NCI-H460 (cell line): ENCODE measurements at regions not wholly inside any gene's neighbourhood (a gene's known extent, or its start where the extent isn't known, plus 50 kb on each side); places are given as distances from the start of the nearest gene placed in this dataset.

Experiments used
- DNase-seq: peaks from one replicate; pipeline ENCODE4 v3.0.0-alpha.2; 2016; ENCODE audit warnings: low read depth; ENCODE audit errors: extremely low read depth

GRCh38 chr13:22372261-22372660, 701.4 kb downstream of the FGF9 start:
- DNase-seq: no peak

DNA sequence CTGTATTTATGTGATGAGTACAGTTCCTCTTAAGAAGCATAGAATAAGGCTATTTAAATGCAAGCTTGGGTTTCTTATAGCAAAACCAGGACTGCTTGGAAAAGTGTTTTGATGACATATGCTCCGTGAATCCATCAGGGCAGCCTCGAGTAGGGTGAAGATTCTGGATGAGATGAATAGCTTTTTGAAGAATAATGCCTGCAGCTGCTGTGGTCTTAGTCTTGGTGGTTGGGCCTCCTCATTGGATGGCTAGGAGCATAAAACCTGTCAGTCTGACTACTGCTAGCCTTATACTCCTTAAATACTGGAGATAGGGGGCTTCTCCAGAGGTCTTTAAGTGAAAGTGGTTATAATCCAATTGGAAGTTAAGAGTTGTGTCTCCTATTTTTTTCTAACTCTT, 704.3 kb downstream of the FGF9 start:
- no peak for DNase-seq

DNA sequence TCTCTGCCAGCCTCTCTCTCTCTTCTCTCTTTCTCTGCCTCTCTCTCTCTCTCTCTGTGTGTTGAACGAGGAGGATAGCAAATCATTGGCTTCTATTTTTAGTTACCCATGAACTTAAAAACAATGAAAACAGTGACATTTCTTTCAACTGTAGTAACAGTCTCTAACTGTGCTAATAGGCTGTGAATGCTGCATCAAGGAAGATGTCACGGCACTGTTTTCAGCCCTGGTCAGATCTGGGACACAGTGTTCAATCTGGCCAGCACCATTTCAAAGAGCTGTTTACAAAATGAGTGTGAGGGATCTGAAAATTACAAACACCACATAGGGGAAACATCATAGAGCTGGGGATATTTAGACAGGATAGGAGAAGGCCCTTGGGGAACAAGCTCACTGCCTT, 717.0 kb downstream of the FGF9 start:
- DNase-seq: no peak

DNA sequence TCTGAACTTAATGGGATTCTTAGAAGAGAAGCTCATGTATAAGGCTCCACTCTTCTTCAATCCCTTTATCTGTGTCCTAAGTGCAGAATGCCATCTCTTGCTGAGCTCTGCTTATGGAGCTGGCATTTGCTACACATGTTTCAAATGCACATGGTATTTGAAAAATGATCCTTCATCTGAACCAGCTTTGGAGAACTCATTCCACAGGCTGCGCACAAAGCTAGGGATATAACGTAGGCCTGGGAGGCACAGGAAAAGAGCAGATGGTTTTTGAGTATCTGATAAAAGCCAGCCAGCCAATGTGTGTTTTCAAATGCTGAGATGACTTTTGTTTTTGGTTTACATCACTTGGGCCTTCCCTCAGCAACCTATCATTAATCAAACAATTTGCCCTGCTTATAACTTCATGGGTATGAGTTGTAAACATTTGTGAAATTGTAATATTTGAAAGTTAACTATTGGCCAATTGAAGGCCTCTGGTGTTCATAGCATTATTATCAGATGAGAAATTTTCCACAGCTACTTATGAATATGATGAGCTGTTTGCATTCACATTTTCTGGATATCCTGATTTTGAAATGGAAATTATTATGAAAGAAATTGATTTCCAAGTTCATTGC, 729.0 kb downstream of the FGF9 start:
- no peak for DNase-seq

DNA sequence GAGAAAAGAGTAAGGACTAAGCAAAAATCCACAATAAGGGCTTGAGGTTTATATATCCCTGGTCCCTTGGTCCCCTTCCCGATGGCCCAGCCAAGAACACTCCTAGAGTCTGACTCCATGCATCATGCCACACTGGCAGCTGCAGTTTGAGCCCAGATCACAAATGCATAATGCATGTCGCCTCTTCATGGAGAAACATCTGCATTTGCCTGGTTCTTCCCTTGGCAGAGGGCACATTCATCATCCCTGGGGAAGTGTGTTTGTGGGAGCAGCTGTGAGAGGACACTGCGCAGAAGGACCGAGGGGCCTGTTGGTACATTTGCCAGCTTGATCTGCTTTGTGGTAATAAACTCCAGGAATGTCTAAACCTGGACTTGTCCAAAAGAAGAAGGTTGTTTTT, 731.8 kb downstream of the FGF9 start:
- no peak for DNase-seq

DNA sequence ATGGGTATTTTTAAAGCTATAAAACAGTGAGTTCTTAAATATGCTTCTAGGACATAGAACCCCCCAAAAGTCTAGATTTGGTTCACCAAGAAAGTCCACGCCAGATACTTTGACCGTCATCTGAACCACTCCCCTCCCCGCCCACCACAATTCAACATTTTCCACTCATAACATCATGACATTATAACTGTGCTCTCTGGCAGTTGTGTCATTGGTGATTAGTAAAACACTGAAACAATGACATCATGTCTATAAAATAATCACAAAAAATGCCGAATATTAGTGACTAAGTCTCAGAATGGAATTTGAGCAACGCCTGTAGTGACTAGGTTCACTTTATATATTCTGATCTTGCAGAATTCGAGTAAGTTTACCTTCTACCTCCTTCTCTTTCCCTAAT, 732.3 kb downstream of the FGF9 start:
- DNase-seq: no peak

DNA sequence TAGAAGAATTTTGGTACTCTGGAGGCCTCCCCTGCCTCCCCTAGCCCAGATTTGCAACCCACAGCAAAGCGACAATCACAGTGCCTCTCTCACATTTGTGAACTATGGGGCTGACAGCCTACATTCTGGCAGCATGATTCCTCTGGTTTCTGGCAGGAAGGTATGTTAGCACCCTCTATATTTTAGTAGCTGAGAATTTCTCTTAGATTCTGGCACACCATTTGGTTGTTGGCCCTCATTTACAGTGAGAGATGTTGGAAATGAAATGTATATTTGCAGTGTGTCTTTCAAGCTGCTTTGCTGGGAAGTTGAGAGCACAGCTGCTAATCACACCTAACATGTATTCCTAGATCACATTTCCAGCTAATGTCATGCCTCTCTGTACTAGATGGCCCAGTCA, 735.0 kb downstream of the FGF9 start:
- DNase-seq: no peak

- DNase-seq: no peak
Observed at GRCh38 chr13:22412452-22412851, 741.6 kb downstream of the FGF9 start.

GRCh38 chr13:22422023-22422422, 751.1 kb downstream of the FGF9 start:
- no peak for DNase-seq

DNA sequence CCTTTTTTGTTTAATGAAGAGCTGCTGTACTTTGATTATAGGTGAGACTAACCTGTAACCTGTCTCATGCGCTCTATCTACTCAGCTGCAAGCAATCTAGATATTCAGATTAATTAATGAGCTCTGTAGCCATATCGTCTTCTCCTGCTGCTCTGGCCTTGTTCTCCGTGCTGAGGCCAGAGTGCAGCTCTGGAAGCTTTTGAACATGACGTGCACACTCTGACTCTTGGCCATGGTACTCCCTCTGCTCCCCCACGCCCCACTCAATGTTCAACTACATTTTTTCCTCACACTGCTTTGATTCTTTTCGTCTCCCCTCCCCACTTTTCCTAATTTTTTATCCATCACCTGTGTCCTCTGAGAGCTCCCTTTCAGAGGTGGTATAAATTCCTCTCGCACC, 751.8 kb downstream of the FGF9 start:
- DNase-seq: no peak

DNA sequence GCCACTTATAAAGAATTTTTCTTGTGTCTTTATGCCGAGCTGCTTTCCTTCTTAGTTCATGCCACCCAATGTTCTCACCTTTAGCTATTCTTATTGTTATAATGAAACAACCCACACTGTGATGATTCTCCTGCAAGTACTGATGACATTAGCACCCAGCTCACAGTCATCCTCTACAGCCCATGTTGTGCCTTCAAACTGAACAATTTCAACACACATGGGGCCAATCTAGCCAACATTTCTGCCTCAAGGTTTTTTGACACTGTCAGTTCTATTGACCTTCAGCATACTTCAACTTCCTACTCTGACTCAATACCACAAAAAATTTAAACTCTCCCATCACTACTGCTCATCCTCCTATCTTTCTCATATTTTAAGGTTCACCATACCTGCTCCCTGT, 752.4 kb downstream of the FGF9 start:
- DNase-seq: no peak

DNA sequence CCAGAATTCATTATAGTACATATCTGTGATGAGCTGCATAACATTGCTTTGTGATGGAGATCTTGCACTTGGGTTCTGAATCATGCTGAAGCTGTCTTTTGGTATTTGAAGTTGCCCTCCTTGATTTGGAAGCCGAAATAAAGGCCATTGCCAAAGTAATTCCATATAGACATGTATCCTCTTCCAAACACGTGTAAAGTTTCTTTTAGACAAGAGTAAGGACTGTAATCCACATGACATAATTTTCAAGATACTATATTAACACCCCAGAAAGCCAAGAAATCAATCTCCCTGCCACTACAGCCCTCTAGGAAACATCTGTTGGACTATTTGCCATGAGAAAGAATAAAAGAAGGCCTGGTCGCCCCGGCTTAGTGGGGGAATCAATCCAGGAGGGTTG, 754.2 kb downstream of the FGF9 start:
- DNase-seq: no peak

GRCh38 chr13:22427066-22427465, 753.7 kb upstream of the SGCG start:
- DNase-seq: no peak

DNA sequence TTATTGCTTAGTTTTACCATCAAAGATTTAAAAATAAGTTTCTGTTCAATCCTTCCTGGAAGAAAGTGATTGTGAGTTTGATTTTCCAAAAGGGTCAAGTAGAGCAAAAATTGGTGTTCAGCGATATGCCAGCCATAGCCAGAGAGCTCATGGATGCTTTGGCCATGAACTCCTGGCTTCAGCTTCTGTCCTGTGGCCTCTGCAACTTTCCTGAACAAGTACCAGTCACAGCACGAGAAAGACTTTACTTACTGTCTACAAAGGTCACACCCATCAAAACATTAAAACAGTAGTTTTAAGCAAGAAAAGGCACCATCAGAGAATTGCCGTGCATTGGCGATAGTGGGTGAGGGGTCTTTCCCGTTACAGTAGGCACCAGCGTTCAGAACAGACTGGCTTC, 753.0 kb upstream of the SGCG start:
- no peak for DNase-seq

DNA sequence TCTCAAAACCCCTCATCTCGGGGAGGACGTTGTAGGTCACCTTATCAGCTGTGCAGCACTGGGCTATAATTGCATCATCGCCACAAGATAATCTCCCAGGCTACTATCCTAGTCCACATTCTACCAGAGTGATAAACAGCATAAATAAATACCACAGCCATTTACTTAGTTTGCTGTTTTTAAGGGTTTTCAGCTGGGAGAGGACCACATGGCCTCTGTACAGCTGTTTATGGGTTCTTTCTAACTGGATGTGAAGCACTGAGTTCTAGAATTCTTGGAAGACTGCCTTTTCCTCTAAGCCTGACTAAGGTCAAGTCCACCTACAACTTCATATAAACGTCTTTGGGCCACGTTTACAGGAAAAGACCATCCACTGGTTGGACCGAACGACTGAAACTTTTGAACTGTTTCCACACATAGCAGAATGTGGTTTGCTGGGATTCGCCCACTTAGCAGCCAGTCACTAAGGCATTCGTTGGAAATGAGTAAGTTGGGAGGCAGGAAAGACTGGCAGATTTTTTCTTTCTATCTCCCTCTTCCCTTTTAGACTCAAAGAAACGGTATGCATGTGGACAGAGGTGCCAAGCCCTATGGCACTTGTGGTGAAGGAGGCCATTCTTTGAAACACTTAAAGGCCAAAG, 752.5 kb upstream of the SGCG start:
- no peak for DNase-seq

GRCh38 chr13:22432690-22433089, 748.1 kb upstream of the SGCG start:
- DNase-seq: no peak

DNA sequence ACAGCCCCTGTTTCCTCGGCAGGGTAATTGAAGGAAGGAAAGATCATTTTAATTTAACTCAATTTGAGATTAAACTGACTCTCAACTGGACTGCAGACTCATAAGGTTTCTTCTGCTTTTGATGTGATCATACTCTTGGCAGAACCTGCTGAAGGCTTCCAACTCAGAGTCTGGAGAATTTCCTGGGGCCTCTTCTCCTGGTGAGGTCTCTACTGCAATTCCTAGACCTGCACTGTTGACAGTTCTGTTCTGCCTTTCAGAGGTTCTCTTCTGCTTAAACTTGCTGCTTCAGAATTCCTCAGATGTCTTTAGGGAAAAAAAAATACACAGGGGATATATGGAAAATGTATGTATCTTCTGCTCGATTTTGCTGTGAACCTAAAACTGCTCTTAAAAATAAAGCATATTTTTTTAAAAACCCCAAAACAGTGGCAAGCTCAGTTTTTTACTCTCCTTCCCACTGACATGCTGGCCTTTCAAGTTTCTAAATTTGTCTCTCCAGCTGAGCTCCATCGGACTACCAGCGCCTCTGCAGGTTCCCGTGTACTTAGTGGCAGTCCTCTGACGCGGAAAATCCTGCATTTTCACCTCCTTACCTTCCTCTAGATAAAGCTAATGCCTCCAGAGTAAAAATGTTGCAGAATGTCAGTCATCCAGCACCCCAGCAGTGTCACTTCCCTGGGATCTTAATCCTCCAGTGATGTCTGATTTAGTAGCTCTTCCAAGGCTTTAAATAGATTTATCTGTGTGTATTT, 733.5 kb upstream of the SGCG start:
- DNase-seq: no peak

GRCh38 chr13:22449251-22449650, 731.5 kb upstream of the SGCG start:
- no peak for DNase-seq

- DNase-seq: no peak
Observed at GRCh38 chr13:22451327-22451741, 729.4 kb upstream of the SGCG start.

- no peak for DNase-seq
Observed at GRCh38 chr13:22454586-22454985, 726.2 kb upstream of the SGCG start.

- no peak for DNase-seq
Observed at GRCh38 chr13:22455036-22455435, 725.7 kb upstream of the SGCG start.

DNA sequence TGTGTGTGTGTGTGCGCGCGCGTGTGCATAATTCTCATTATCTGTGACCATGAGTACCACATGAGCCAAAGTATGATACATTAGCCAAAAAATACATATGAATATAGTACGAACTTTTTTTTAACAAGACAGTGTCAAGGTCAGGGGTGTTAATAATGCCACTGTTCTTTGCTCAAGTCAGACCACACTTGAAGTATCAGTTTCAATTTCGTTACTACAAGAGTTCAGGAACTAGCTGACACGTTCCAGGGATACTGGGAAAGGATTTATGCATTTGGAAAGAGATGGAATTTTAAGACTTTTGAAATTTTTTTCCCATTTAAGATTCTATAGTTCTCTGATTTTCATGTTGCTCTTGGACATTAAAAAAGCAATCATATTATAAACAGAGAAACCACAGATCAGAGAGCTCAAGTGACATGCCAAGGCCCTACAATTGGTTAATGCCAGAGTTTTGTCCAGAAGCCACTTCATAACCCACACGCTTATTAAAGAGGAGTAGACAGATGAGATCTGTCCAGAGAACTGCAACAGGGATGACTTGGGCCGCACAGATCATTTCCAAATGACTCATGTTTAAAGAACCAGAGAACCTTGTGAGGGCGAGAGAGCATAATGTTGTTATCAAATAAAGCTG, 718.8 kb upstream of the SGCG start:
- DNase-seq: no peak
